ENCODE measurements at regions not wholly inside any gene's neighbourhood (a gene's known extent, or its start where the extent isn't known, plus 50 kb on each side); places are given as distances from the start of the nearest gene placed in this dataset.
"Not testable (repeated sequence)": the region's sequence is repeated elsewhere in the genome, so short reads cannot be mapped to it uniquely, and the experiment has no call there.

DNA sequence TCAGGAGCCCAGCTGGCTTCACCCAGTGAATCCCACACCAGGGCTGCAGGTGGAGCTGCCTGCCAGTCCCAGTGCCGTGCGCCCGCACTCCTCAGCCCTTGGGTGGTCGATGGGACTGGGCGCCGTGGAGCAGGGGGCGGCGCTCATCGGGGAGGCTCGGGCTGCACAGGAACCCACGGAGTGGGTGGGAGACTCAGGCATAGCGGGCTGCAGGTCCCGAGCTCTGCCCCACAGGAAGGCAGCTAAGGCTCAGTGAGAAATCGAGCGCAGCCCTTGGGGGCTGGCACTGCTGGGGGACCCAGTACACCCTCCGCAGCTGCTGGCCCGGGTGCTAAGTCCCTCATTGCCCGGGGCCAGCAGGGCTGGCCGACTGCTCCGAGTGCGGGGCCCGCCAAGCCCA, 1908.8 kb downstream of the ARAP2 start:
- no CpG with 5 or more reads among the region's 22 CpGs for WGBS (ENCODE audit: extremely low coverage, insufficient read length, low lambda C conversion rate)

More for the DNA sequence above, 1908.8 kb downstream of the ARAP2 start:
- DNase-seq; H4K91ac ChIP-seq (ENCODE audit: insufficient read length, low read depth, low read length); H3K4me1 Mint-ChIP-seq; H4K20me1 ChIP-seq (ENCODE audit: control insufficient read depth, insufficient read depth, insufficient read length); H3K23me2 ChIP-seq (ENCODE audit: insufficient read length, low read depth, low read length, poor library complexity, severe bottlenecking); H2BK12ac ChIP-seq (ENCODE audit: insufficient read length, low read depth, low read length); H2AK5ac ChIP-seq (ENCODE audit: insufficient read length, low read length); H3K79me1 ChIP-seq (ENCODE audit: insufficient read depth, low read depth, low read length, poor library complexity, severe bottlenecking); H3K9ac ChIP-seq (ENCODE audit: extremely low read depth, insufficient read length, low read length); H2BK15ac ChIP-seq (ENCODE audit: low read depth, low read length); H3K4me2 ChIP-seq (ENCODE audit: insufficient read depth, insufficient read length, low read length); H3K27ac ChIP-seq (ENCODE audit: insufficient read length, low read depth, low read length); H3K27ac Mint-ChIP-seq; H3K9me3 ChIP-seq (ENCODE audit: control insufficient read depth, low read depth, low read length); H3K27me3 Mint-ChIP-seq (ENCODE audit: low read depth); H2AFZ ChIP-seq (ENCODE audit: low read length); H4K5ac ChIP-seq (ENCODE audit: insufficient read length, low read depth, low read length); H2BK20ac ChIP-seq (ENCODE audit: low read depth, low read length, poor library complexity, severe bottlenecking); H3T11ph ChIP-seq (ENCODE audit: low read length); H3K18ac ChIP-seq (ENCODE audit: insufficient read length, low read depth, low read length); H3K56ac ChIP-seq (ENCODE audit: insufficient read length, low read depth, low read length); H3K4ac ChIP-seq (ENCODE audit: low read depth, low read length); H3K23ac ChIP-seq (ENCODE audit: insufficient read length, low read depth, low read length); H3K79me2 ChIP-seq (ENCODE audit: insufficient read depth, low read length); H3K14ac ChIP-seq (ENCODE audit: insufficient read depth, low read length); H2BK5ac ChIP-seq (ENCODE audit: insufficient read length, low read length); H3K4me3 Mint-ChIP-seq; H3K27me3 ChIP-seq (ENCODE audit: insufficient read depth, low read length); H2BK120ac ChIP-seq (ENCODE audit: low read depth, low read length, poor library complexity, severe bottlenecking); H3K4me1 ChIP-seq (ENCODE audit: insufficient read depth, low read length); H4K8ac ChIP-seq (replicated peaks; ENCODE audit: insufficient read length, low read depth, low read length): not testable (repeated sequence)
- peaks cover 0 to 11% (median 3%) of the 10 kb centered on the region in 3 experiments; a peak in 4 of 7 replicates for H3K36me3 Mint-ChIP-seq (ENCODE audit: insufficient read depth in 1 of 3, low read depth in 3 of 3)
- H3K9me3 Mint-ChIP-seq: peaks cover 8 to 20% of the 10 kb centered on the region in 2 experiments; a peak in 3 of 5 replicates

Measured in H9 (cell line).